VCaP (cell line): ENCODE measurements at regions not wholly inside any gene's neighbourhood (a gene's known extent, or its start where the extent isn't known, plus 50 kb on each side); places are given as distances from the start of the nearest gene placed in this dataset.
"Not testable (repeated sequence)": the region's sequence is repeated elsewhere in the genome, so short reads cannot be mapped to it uniquely, and the experiment has no call there.

Source experiments
- H3K27ac ChIP-seq: fragments of 450-650 bp; 2 replicates; pipeline ENCODE4 v1.5.1; 2017
- CTCF ChIP-seq: fragments of 450-650 bp; conservative IDR thresholded peaks from 2 replicates; pipeline ENCODE4 v1.5.1; 2017; ENCODE audit warnings: mild to moderate bottlenecking, moderate library complexity

- no peak overlapping the region for H3K27ac ChIP-seq
- no peak for TF ChIP-seq CTCF
These were observed 448.0 kb downstream of the KCNT2 start for GRCh38 chr1:196160066-196160795.

- no peak overlapping the region for H3K27ac ChIP-seq
- no peak for TF ChIP-seq CTCF
These were observed 452.7 kb downstream of the KCNT2 start for GRCh38 chr1:196155586-196155985.

- H3K27ac ChIP-seq: no peak overlapping the region
- TF ChIP-seq CTCF: no peak
These were observed 455.3 kb downstream of the KCNT2 start for GRCh38 chr1:196152975-196153374.

- no peak overlapping the region for H3K27ac ChIP-seq
- TF ChIP-seq CTCF: no peak
These were observed 456.2 kb downstream of the KCNT2 start for GRCh38 chr1:196152086-196152485.

GRCh38 chr1:196148367-196148970 lies 459.8 kb downstream of the KCNT2 start:
- peak; percentile 80 for TF ChIP-seq CTCF
- H3K27ac ChIP-seq: no peak overlapping the region

- no peak for TF ChIP-seq CTCF
- H3K27ac ChIP-seq: no peak overlapping the region
These were observed 460.7 kb downstream of the KCNT2 start for GRCh38 chr1:196147530-196147929.

- not testable (repeated sequence) for H3K27ac ChIP-seq
These were observed 463.1 kb downstream of the KCNT2 start for GRCh38 chr1:196145151-196145550.

- no peak for TF ChIP-seq CTCF
- no peak overlapping the region for H3K27ac ChIP-seq
These were observed 463.7 kb downstream of the KCNT2 start for GRCh38 chr1:196144588-196144987.
